ENCODE measurements at regions not wholly inside any gene's neighbourhood (a gene's known extent, or its start where the extent isn't known, plus 50 kb on each side); places are given as distances from the start of the nearest gene placed in this dataset.
A peak's percentile ranks its signal among the peaks of the same experiment; 100 is the strongest.
"Not testable (repeated sequence)": the region's sequence is repeated elsewhere in the genome, so short reads cannot be mapped to it uniquely, and the experiment has no call there.

GRCh38 chr10:25865267-25865666, 68.8 kb upstream of the MYO3A start:
- no peak for ATAC-seq (ENCODE audit: low read depth in 2 of 2)
- Mint-ChIP-seq H3K36me3 (peaks cover 0 to 7% of the 10 kb centered on the region in 2 donors), H3K4me1 (no peaks in the 10 kb centered on the region), H3K4me3 (no peak overlapping the region), H3K27ac (no peak overlapping the region), H3K27me3 (peaks cover 11 to 25% (median 12%) of the 10 kb centered on the region in 3 donors), H3K9me3 (peaks cover 0 to 17% (median 9%) of the 10 kb centered on the region in 7 donors)
- DNase-seq: no peak

GRCh38 chr10:25867321-25867720, 66.7 kb upstream of the MYO3A start:
- H3K27me3 Mint-ChIP-seq: peaks cover 6 to 26% (median 11%) of the 10 kb centered on the region in 3 donors
- H3K27ac Mint-ChIP-seq: no peak overlapping the region
- H3K4me3 Mint-ChIP-seq: no peak overlapping the region
- H3K36me3 Mint-ChIP-seq: peaks cover 0 to 7% of the 10 kb centered on the region in 2 donors
- no peaks in the 10 kb centered on the region for H3K4me1 Mint-ChIP-seq
- H3K9me3 Mint-ChIP-seq: peaks cover 4 to 18% (median 9%) of the 10 kb centered on the region in 7 donors
- DNase-seq (no peak), ATAC-seq (ENCODE audit: low read depth in 2 of 2) (no peak)

GRCh38 chr10:25869067-25869591, 64.9 kb upstream of the MYO3A start:
- Mint-ChIP-seq H3K27ac (no peak overlapping the region), H3K9me3 (peaks cover under 1 to 12% (median 6%) of the 10 kb centered on the region in 7 donors), H3K4me1 (no peaks in the 10 kb centered on the region), H3K36me3 (peaks cover 0 to 6% of the 10 kb centered on the region in 2 donors), H3K4me3 (no peak overlapping the region), H3K27me3 (peaks cover 5 to 25% (median 14%) of the 10 kb centered on the region in 3 donors)
- no peak for DNase-seq
- no peak for ATAC-seq (ENCODE audit: low read depth in 2 of 2)

GRCh38 chr10:25869609-25870008, 64.4 kb upstream of the MYO3A start:
- no peak overlapping the region for H3K4me3 Mint-ChIP-seq
- ATAC-seq (ENCODE audit: low read depth in 2 of 2): no peak
- H3K9me3 Mint-ChIP-seq: peaks cover 0 to 7% (median 3%) of the 10 kb centered on the region in 7 donors
- H3K4me1 Mint-ChIP-seq: no peaks in the 10 kb centered on the region
- H3K27ac Mint-ChIP-seq: no peak overlapping the region
- H3K36me3 Mint-ChIP-seq: peaks cover 0 to 2% of the 10 kb centered on the region in 2 donors
- H3K27me3 Mint-ChIP-seq: peaks cover 5 to 24% (median 12%) of the 10 kb centered on the region in 3 donors
- DNase-seq: no peak

GRCh38 chr10:25874402-25874801, 59.6 kb upstream of the MYO3A start:
- not testable (repeated sequence) for H3K4me1 Mint-ChIP-seq; H3K4me3 Mint-ChIP-seq; H3K9me3 Mint-ChIP-seq; H3K27ac Mint-ChIP-seq; DNase-seq; ATAC-seq (ENCODE audit: low read depth in 2 of 2); H3K36me3 Mint-ChIP-seq
- peaks cover 0 to 16% (median 12%) of the 10 kb centered on the region in 3 donors for H3K27me3 Mint-ChIP-seq

- H3K27me3 Mint-ChIP-seq: peaks cover 0 to 16% (median 12%) of the 10 kb centered on the region in 3 donors
- peak; percentile 58 for DNase-seq
- H3K27ac Mint-ChIP-seq: no peak overlapping the region
- H3K9me3 Mint-ChIP-seq: peaks cover 0 to 7% (median 0%) of the 10 kb centered on the region in 7 donors
- H3K4me1 Mint-ChIP-seq: no peaks in the 10 kb centered on the region
- peak; percentile 65 to 72 for ATAC-seq (ENCODE audit: low read depth in 2 of 2)
- no peaks in the 10 kb centered on the region for H3K36me3 Mint-ChIP-seq
- no peak overlapping the region for H3K4me3 Mint-ChIP-seq
These were observed 58.4 kb upstream of the MYO3A start for GRCh38 chr10:25875556-25876165.

- no peaks in the 10 kb centered on the region for H3K36me3 Mint-ChIP-seq
- H3K4me1 Mint-ChIP-seq: no peaks in the 10 kb centered on the region
- no peak for DNase-seq
- no peak overlapping the region for H3K4me3 Mint-ChIP-seq
- peaks cover 0 to 14% (median 10%) of the 10 kb centered on the region in 3 donors for H3K27me3 Mint-ChIP-seq
- no peak overlapping the region for H3K27ac Mint-ChIP-seq
- ATAC-seq (ENCODE audit: low read depth in 2 of 2): no peak
- no peaks in the 10 kb centered on the region for H3K9me3 Mint-ChIP-seq
These were observed 56.7 kb upstream of the MYO3A start for GRCh38 chr10:25877296-25877695.

All from naive B cell (primary cell).